ENCODE measurements at regions not wholly inside any gene's neighbourhood (a gene's known extent, or its start where the extent isn't known, plus 50 kb on each side); places are given as distances from the start of the nearest gene placed in this dataset.

- TF ChIP-seq EZH2 (IDR thresholded peaks at IDR 0.05) (no peak), POLR2AphosphoS5 (IDR thresholded peaks at IDR 0.05; ENCODE audit: borderline replicate concordance, low read depth, low read length) (no peak), FOXP2 (optimal IDR thresholded peaks at IDR 0.05; ENCODE audit: control extremely low read depth, extremely low read length, insufficient read depth) (no peak)
Observed at GRCh38 chr3:190220362-190220761, 99.7 kb upstream of the P3H2 start.

Measured in SK-N-MC (cell line).